Stimulated activated naive CD8-positive, alpha-beta T cell treated with anti-CD3 and anti-CD28 coated beads, Interleukin-15, amount 100 ng/mL, for 72 hours (primary cell): ENCODE measurements at regions not wholly inside any gene's neighbourhood (a gene's known extent, or its start where the extent isn't known, plus 50 kb on each side); places are given as distances from the start of the nearest gene placed in this dataset.
"Not testable (repeated sequence)": the region's sequence is repeated elsewhere in the genome, so short reads cannot be mapped to it uniquely, and the experiment has no call there.

ENCODE experiments used
- ATAC-seq: fragments of 150-1000 bp; cut with Tn5 transposase; 2 replicates; pipeline ENCODE4 v1.10.0; 2021; ENCODE audit warnings: mild to moderate bottlenecking, moderate library complexity
- DNase-seq, 2 donors: peaks; one replicate each; pipeline ENCODE4 v3.0.0; 2021 to 2022
- H3K27ac Mint-ChIP-seq, 2 donors: one replicate each; pipeline ENCODE4 v1.8.0; 2022; ENCODE audit warnings: mild to moderate bottlenecking in 2 of 2, mixed read lengths in 2 of 2, moderate library complexity in 2 of 2
- H3K27me3 Mint-ChIP-seq: one replicate; pipeline ENCODE4 v1.8.0; 2022; ENCODE audit warnings: mixed read lengths
- H3K4me1 Mint-ChIP-seq: one replicate; pipeline ENCODE4 v1.8.0; 2022; ENCODE audit warnings: mild to moderate bottlenecking, mixed read lengths
- H3K4me3 Mint-ChIP-seq, 2 donors: one replicate each; pipeline ENCODE4 v1.8.0; 2022; ENCODE audit warnings: mild to moderate bottlenecking in 2 of 2, mixed read lengths in 2 of 2, moderate library complexity in 1 of 2
- H3K9me3 Mint-ChIP-seq, 2 donors: one replicate each; pipeline ENCODE4 v1.8.0; 2022; ENCODE audit warnings: mixed read lengths in 2 of 2

DNA sequence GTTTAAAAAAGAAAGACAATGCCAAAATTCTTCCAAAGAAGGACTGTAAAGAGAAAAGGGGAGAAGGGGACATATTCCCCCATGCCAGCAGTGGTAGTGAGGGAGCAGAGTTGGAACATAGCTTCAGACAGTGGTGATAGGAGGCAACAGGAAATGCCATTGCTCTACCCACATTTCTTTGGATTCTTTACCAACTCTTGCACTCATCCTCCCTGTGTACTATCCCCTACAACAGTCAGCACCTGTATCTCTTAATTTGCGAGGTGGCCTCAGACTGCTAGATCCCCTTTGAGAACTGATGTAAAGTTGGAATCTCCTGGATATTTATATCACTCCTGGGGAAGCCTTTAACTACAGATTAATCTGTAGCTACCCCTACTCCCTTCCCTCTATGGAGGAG lies 320.6 kb upstream of the PTGER4 start:
- ATAC-seq (no peak), DNase-seq (no peak)
- Mint-ChIP-seq H3K4me3 (no peak overlapping the region), H3K27me3 (no peaks in the 10 kb centered on the region), H3K9me3 (peaks cover 0 to 13% of the 10 kb centered on the region in 2 donors), H3K4me1 (peaks cover 13% of the 10 kb centered on the region), H3K27ac (no peak overlapping the region)

DNA sequence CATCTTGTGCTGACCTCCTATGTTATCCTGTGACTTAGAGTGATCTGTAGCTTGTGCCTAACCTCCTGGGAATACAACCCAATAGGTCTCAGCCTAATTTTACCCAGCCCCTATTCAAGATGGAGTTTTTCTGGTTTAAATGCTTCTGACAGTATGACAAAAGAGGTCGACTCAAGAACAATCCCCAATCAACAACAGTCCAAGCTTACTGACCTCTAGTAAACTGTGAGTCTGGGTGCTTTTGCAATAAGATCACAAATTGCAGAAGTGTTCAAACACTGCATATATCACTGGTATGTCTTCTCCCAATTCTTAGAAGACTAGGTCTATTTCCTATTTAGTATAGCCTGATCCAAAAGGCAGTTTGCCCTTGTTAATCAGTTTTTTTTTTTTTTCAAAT lies 323.5 kb upstream of the PTGER4 start:
- H3K27ac Mint-ChIP-seq: no peak overlapping the region
- ATAC-seq: no peak
- no peak overlapping the region for H3K4me3 Mint-ChIP-seq
- DNase-seq: no peak
- H3K9me3 Mint-ChIP-seq: peaks cover 0 to 1% of the 10 kb centered on the region in 2 donors
- H3K4me1 Mint-ChIP-seq: peaks cover 14% of the 10 kb centered on the region
- H3K27me3 Mint-ChIP-seq: no peaks in the 10 kb centered on the region

DNA sequence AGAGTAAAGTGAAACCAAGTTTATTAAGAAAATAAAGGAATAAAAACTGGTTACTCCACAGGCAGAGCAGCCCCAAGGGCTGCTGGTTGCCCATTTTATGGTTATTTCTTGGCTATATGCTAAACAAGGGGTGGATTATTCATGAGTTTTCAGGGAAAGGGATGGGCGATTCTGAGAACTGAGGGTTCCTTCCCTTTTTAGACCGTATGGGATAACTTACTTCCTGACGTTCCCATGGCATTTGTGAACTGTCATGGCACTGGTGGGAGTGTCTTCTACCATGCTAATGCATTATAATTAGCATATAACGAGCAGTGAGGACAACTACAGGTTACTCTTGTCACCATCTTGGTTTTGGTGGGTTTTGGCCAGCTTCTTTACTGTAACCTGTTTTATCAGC lies 323.9 kb upstream of the PTGER4 start:
- H3K4me3 Mint-ChIP-seq: no peak overlapping the region
- no peak for ATAC-seq
- H3K27ac Mint-ChIP-seq: no peak overlapping the region
- H3K27me3 Mint-ChIP-seq: no peaks in the 10 kb centered on the region
- peaks cover 18% of the 10 kb centered on the region for H3K4me1 Mint-ChIP-seq
- H3K9me3 Mint-ChIP-seq: peaks cover 3 to 5% of the 10 kb centered on the region in 2 donors
- no peak for DNase-seq

DNA sequence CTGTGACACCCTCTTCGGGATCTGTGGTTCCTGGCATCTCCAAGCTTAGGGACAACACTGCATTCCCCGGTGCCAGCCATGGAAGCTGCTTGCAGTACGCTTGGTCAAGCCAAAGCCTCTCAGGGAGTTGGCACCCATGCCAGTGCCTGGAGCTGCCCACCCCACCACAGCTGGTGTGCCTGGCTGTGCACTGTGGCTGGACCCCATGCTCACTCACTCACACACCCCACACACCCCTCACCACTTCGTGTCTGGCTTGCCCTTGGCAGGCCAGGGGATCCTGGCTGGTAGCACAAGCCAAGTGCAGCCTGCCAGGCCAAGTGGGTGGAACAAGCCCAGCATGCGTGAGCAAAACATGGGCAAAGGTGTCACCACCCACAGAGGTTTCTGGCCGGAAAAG lies 324.5 kb upstream of the PTGER4 start:
- DNase-seq (no peak), ATAC-seq (no peak)
- Mint-ChIP-seq H3K27ac (no peak overlapping the region), H3K27me3 (no peaks in the 10 kb centered on the region), H3K4me3 (no peak overlapping the region), H3K9me3 (peaks cover 10 to 12% of the 10 kb centered on the region in 2 donors), H3K4me1 (peaks cover 18% of the 10 kb centered on the region)

DNA sequence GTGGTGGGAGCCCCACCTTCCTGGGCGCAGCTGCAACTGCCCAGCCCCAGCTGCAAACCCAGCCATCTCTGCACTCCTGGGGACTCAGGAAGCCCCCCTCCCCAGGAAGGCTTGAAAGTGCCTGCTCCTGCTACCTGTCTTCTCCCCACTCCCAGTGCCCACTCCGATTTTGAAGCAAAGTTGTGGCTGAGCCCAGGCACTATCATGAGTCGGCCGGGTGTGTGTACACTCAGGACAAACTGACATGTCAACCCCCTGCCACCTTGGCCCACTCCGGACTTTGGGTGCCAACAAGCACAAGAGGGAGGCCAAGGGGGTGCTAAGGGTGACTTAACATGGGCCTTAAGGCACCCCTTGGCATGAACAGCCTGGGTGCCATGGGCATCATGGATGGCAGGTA lies 325.5 kb upstream of the PTGER4 start:
- peaks cover 20 to 22% of the 10 kb centered on the region in 2 donors for H3K9me3 Mint-ChIP-seq

DNA sequence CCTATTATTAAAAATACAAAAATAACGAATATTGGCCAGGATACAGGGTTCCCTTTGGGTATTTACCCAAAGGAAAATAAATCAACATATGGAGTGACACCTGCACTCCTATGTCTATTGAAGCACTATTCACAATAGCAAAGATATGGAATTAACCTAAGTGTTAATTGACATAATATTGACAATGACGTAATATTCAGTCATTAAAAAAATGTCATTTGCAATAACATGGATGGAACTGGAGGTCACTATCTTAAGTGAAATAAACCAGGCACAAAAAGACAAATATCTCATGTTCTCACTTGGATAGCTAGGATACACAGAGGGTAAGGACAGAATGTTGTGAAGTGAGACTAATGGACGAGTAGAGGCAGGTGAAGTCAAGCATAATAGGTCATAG lies 326.3 kb upstream of the PTGER4 start:
- Mint-ChIP-seq H3K9me3 (peaks cover 24 to 29% of the 10 kb centered on the region in 2 donors), H3K4me1 (peaks cover 11% of the 10 kb centered on the region), H3K27ac (no peak overlapping the region), H3K4me3 (no peak overlapping the region), H3K27me3 (no peaks in the 10 kb centered on the region)
- ATAC-seq: no peak
- DNase-seq: no peak

More for the DNA sequence above, 325.5 kb upstream of the PTGER4 start:
- ATAC-seq (no peak), DNase-seq (no peak)
- Mint-ChIP-seq H3K4me1 (peaks cover 11% of the 10 kb centered on the region), H3K4me3 (no peak overlapping the region), H3K27ac (no peak overlapping the region), H3K27me3 (no peaks in the 10 kb centered on the region)

DNA sequence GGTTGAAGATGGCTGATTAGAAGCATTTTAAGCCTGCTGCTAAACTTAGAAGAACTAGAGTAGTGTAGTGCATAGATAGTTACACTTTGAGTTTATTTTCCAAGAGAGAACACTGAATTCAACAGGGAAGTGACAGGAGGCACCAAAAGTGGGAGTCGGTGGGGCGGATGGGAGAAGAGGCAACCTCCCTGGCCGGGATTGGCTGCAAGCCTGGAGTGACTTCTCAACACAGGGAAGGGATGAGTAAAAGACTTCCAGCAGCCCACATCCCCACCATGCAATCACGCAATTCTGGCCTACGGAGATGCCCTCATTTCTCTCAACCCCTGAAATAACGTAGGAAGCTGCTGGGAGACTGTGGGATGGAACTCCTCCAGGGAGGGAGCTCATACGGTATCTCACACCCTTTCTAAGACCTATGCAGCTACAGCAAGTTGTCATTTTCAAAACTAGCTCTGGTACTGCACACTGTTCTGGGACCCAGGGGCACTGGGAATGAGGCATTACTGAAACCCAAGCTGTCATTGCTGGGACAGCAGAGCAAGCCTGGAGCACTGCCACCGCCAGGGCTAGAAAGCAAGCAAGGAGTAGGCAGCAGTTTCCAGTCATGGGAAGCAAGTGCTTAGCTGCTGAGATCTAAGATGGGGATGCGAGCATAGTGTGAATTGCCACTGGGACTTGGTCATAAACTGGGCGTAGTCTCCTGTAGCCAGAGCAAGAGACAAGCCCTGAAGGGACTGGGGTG lies 331.6 kb upstream of the PTGER4 start:
- H3K4me1 Mint-ChIP-seq: peaks cover 11% of the 10 kb centered on the region
- H3K27ac Mint-ChIP-seq: peak overlapping the region in 1 of 2 donors; percentile 2
- DNase-seq (no peak), ATAC-seq (no peak)
- peaks cover 30 to 32% of the 10 kb centered on the region in 2 donors for H3K9me3 Mint-ChIP-seq
- no peaks in the 10 kb centered on the region for H3K27me3 Mint-ChIP-seq
- no peak overlapping the region for H3K4me3 Mint-ChIP-seq

DNA sequence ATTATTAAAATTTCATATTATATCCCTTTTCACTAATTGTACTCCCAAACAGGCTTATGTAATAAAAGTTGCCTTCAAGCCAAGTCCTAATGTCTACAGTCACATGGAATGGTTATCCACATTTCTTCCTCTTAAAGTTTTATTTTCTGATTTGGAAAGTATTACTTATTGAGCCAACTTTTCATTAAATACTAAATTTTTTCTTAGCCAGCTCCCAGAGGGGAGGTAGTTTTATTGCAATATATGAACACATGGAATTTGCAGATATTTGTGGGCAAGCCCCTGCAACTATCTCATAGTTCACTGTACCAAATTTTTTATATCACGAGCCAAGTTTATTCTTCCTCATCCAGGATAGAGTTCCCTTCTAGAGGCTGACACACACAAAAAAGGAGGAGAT lies 332.8 kb upstream of the PTGER4 start:
- ATAC-seq: no peak
- no peak for DNase-seq
- Mint-ChIP-seq H3K4me1 (peaks cover 11% of the 10 kb centered on the region), H3K4me3 (no peak overlapping the region), H3K27ac (no peak overlapping the region), H3K27me3 (no peaks in the 10 kb centered on the region), H3K9me3 (peaks cover 30 to 32% of the 10 kb centered on the region in 2 donors)

DNA sequence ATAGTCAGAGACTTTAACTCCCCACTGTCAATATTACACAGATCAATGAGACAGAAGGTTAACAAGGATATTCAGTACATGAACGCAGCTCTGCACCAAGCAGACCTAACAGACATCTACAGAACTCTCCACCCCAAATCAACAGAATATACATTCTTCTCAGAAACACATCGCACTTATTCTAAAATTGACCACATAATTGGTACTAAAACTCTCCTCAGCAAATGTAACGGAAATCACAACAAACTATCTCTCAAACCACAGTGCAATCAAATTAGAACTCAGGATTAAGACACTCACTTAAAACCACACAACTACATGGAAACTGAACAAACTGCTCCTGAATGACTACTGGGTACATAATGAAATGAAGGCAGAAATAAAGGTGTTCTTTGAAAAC lies 341.3 kb upstream of the PTGER4 start:
- Mint-ChIP-seq H3K4me3 (peak overlapping the region in 1 of 2 donors; percentile 11), H3K27ac (peak overlapping the region in 1 of 2 donors; percentile 79), H3K4me1 (peaks cover 21% of the 10 kb centered on the region), H3K9me3 (peaks cover 10 to 37% of the 10 kb centered on the region in 2 donors)
- not testable (repeated sequence) for ATAC-seq, DNase-seq, H3K27me3 Mint-ChIP-seq

DNA sequence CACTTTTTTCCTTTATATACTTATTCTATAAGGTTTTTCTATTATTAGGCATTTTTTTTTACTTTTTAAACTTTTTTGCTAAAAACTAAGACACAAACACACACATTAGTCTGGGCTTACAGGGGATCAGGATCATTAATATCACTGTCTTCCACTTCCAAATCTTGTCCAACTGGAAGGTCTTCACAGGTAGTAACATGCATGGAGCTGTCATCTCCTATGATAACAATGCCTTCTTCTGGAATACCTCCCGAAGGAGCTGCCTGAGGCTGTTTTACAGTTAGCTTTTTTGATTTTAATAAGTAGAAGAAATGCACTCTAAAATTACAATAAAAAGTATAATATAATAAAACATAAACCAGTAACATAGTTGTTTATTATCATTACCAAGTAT lies 345.5 kb upstream of the PTGER4 start:
- Mint-ChIP-seq H3K27ac (no peak overlapping the region), H3K4me1 (peaks cover 21% of the 10 kb centered on the region), H3K4me3 (no peak overlapping the region), H3K27me3 (no peaks in the 10 kb centered on the region), H3K9me3 (peaks cover 5 to 22% of the 10 kb centered on the region in 2 donors)
- ATAC-seq (no peak), DNase-seq (no peak)

DNA sequence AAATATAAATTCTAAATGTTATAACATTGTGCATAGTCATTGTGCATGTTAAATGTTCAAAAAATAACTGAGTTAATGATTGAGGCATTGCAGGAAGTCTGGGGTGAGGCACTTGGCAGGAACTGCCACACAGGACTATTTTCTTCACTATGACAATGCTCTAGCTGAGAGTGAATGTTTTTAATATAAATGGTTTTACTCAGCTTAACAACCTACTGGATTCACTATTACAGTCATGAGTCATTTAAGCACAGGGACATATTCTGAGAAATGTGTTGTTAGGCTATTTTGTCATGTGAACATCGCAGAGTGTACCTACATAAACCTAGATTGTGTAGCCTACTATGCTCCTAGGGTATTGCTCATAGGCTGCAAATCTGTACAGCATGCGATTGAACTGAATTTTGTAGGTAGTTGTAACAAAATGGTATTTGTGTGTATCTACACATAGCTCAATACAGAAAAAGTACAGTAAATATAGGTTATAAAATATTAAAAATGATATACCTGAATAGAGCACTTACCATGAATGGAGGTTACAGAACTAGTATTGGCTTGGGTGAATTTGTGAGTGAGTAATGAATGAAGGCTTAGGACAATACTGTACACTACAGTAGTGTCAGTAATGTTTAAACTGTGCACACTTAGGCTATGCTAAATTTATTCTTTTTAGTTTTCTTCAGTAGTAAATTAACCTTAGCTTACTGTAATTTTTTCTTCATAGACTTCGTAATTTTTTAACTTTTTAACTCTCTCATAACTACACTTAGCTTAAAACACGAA lies 346.1 kb upstream of the PTGER4 start:
- H3K4me3 Mint-ChIP-seq: no peak overlapping the region
- peaks cover 5 to 19% of the 10 kb centered on the region in 2 donors for H3K9me3 Mint-ChIP-seq
- ATAC-seq (peak; percentile 98), DNase-seq (peak in 1 of 2 donors; percentile 19)
- no peak overlapping the region for H3K27ac Mint-ChIP-seq
- H3K27me3 Mint-ChIP-seq: no peaks in the 10 kb centered on the region
- H3K4me1 Mint-ChIP-seq: peaks cover 17% of the 10 kb centered on the region

DNA sequence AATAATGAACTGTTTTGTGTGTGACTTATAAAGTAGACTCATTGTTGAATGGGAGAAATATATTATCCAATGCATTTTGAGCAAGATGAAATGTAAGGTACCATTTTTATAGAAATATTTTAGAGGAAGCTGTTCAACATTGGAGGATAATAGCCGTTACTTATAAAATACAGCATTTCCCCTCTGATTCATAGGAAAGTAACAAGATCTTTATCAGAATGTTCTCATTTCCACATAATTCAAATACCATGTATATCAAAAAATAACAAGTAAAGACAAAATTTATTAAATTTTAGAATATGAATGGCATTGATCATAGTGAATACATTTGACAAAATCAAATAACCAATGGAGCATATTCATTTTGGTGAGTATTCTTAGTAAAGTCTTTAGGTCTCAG lies 346.7 kb upstream of the PTGER4 start:
- Mint-ChIP-seq H3K27ac (no peak overlapping the region), H3K27me3 (no peaks in the 10 kb centered on the region), H3K4me1 (peaks cover 11% of the 10 kb centered on the region), H3K4me3 (no peak overlapping the region), H3K9me3 (peaks cover 5 to 13% of the 10 kb centered on the region in 2 donors)
- no peak for ATAC-seq
- no peak for DNase-seq

DNA sequence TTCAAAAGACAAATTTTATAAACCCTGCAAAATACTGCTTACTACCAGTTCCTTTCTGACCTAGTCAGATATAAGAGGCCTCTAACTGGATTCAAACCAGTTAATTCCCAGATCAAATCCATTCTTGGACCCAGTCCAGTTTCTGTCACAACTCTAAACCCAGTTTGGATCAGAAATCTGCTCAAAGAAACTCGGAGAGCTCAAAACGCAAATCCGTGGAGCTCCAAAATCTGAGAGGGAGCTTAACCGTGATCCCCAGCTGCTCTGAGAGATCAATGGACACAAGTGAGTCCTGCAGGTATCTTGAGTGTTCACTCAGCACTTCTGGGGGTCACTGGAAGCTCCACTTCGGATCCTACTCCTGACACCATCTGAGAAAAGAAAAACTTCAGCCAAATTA lies 348.1 kb upstream of the PTGER4 start:
- H3K9me3 Mint-ChIP-seq: no peaks in the 10 kb centered on the region
- H3K4me3 Mint-ChIP-seq: no peak overlapping the region
- H3K27ac Mint-ChIP-seq: no peak overlapping the region
- DNase-seq (no peak), ATAC-seq (no peak)
- H3K4me1 Mint-ChIP-seq: no peaks in the 10 kb centered on the region
- H3K27me3 Mint-ChIP-seq: no peaks in the 10 kb centered on the region

DNA sequence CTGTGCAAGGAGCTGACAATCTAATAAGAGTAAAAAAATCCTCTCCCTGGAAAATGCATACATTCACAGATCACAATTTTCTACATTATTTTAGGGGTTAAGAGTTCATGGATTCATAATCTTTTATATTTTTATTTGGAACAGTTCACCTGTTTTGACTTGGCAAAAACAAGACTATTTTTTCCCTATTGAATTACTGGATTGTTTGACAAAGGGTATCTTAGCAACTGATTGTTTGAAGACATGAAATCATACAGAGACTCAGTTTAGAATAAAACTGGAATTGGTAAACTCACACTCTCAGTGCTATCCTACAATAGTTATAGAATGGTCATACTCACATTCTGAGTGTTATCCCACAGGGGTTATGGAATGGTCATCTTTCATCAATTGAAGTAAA lies 358.2 kb upstream of the PTGER4 start:
- Mint-ChIP-seq H3K4me1 (peaks cover 12% of the 10 kb centered on the region), H3K9me3 (peaks cover 0 to 13% of the 10 kb centered on the region in 2 donors), H3K27me3 (no peaks in the 10 kb centered on the region), H3K27ac (no peak overlapping the region), H3K4me3 (no peak overlapping the region)
- ATAC-seq (no peak), DNase-seq (no peak)

DNA sequence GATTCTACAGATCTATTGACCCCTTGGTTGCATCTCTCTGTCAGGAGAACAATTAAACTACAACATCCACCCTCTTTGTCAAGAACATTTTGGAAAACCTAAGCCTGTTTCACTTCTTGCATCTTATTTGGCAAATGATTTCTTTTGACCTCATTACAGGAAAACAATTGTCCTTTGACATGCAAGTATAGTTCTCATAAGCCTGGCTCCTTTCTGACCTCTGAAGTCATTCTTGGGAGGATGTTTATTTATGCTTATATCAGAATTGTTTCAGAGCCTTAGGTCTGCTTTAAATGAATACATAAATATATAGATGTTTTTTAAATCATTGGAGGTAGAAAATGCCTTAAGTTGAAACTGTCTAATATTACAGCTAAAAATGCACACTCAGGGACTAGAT lies 361.3 kb upstream of the PTGER4 start:
- Mint-ChIP-seq H3K9me3 (peaks cover 0 to 7% of the 10 kb centered on the region in 2 donors), H3K4me1 (peaks cover 5% of the 10 kb centered on the region), H3K27me3 (no peaks in the 10 kb centered on the region), H3K27ac (no peak overlapping the region), H3K4me3 (no peak overlapping the region)
- DNase-seq: no peak
- ATAC-seq: no peak

DNA sequence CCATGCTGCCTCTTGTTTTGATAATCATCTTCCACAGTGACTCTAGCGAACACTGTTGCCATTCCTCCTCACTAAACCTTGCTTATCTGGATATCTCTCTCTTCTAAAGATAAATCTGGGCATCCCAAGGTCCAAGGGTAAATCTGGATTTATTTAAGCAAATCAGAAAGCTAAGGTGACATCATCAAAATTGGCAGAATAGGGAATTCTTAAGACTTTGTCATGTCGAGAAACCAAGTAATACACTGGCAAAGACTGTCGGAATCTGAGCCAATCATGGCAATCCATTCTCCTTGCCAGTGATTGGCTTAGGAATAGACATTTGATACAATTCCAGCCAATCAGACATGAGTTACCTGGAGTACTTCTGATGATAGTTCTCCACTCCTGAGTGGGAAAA lies 362.7 kb upstream of the PTGER4 start:
- Mint-ChIP-seq H3K9me3 (peaks cover 0 to 7% of the 10 kb centered on the region in 2 donors), H3K4me1 (no peaks in the 10 kb centered on the region), H3K4me3 (no peak overlapping the region), H3K27ac (no peak overlapping the region), H3K27me3 (no peaks in the 10 kb centered on the region)
- no peak for DNase-seq
- no peak for ATAC-seq
